NT2/D1 (cell line): ENCODE measurements at regions not wholly inside any gene's neighbourhood (a gene's known extent, or its start where the extent isn't known, plus 50 kb on each side); places are given as distances from the start of the nearest gene placed in this dataset.

Experiments used
- SUZ12 ChIP-seq: IDR thresholded peaks from 2 replicates; pipeline ENCODE4 v1.6.1; 2011; ENCODE audit not compliant: insufficient read length, insufficient read depth; ENCODE audit errors: extremely low read depth
- YY1 ChIP-seq: IDR thresholded peaks from 2 replicates; pipeline ENCODE4 v1.6.1; 2011; ENCODE audit not compliant: insufficient read length, insufficient read depth
- ZNF274 ChIP-seq: IDR thresholded peaks from 2 replicates; pipeline ENCODE4 v1.6.1; 2011; ENCODE audit warnings: mild to moderate bottlenecking, low read depth, low read length

DNA sequence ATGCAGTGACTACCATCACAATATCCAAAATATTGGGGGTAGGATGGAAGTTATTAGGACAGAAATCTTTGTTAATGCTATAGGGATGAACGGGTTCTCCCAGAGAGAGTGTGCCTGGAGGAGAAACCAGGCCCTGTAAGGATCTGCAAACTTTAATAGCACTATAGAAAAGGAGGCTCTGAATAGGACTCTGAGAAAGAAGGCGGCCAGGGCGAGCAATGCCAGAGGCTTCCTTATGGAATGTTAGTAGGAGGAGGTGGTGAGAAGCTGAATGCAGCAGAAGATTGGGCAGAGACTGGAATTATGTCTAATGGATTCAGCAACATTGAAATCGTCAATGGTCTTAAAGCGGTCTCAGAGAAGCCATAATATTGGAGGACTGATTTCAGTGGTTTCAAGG is 84.6 kb upstream of the SYNDIG1 start:
- TF ChIP-seq ZNF274 = no peak
- no peak for TF ChIP-seq YY1
- no peak for TF ChIP-seq SUZ12
